ENCODE measurements at regions not wholly inside any gene's neighbourhood (a gene's known extent, or its start where the extent isn't known, plus 50 kb on each side); places are given as distances from the start of the nearest gene placed in this dataset.

- Histone ChIP-seq H4K20me1 (ENCODE audit: insufficient read depth, poor library complexity, severe bottlenecking) (no peaks in the 10 kb centered on the region), H3K4me1 (ENCODE audit: insufficient read depth) (peaks cover 18% of the 10 kb centered on the region), H3K9me3 (ENCODE audit: low read depth) (no peaks in the 10 kb centered on the region), H3K79me2 (no peaks in the 10 kb centered on the region), H3K36me3 (replicated peaks; ENCODE audit: insufficient read depth, low read depth) (no peaks in the 10 kb centered on the region), H2AFZ (no peak overlapping the region), H3K4me3 (no peak overlapping the region), H3K27ac (no peak overlapping the region), H3K9me2 (replicated peaks; ENCODE audit: insufficient read depth) (no peaks in the 10 kb centered on the region), H3K27me3 (no peaks in the 10 kb centered on the region), H3K4me2 (no peak overlapping the region)
- WGBS (ENCODE audit: low lambda C conversion rate, missing lambda C conversion rate) = 93% methylated on average over 5 of the region's 6 CpGs
- no peak for DNase-seq (ENCODE audit: low spot score)
- no peak for TF ChIP-seq EZH2phosphoT487 (IDR thresholded peaks at IDR 0.05; ENCODE audit: low read depth, severe bottlenecking, unreplicated experiment)
- TF ChIP-seq CTCF (IDR thresholded peaks at IDR 0.05; ENCODE audit: poor library complexity) = no peak
- TF ChIP-seq EZH2 (IDR thresholded peaks at IDR 0.05; ENCODE audit: borderline replicate concordance) = no peak
Measured at GRCh38 chr15:70198441-70199123, 100.9 kb upstream of the TLE3 start.

- H2AFZ ChIP-seq = no peak overlapping the region
- no peaks in the 10 kb centered on the region for H3K9me2 ChIP-seq (replicated peaks; ENCODE audit: insufficient read depth)
- no peaks in the 10 kb centered on the region for H3K36me3 ChIP-seq (replicated peaks; ENCODE audit: insufficient read depth, low read depth)
- H3K27ac ChIP-seq = no peak overlapping the region
- no peak for DNase-seq (ENCODE audit: low spot score)
- no peak for TF ChIP-seq CTCF (IDR thresholded peaks at IDR 0.05; ENCODE audit: poor library complexity)
- no peak for TF ChIP-seq EZH2 (IDR thresholded peaks at IDR 0.05; ENCODE audit: borderline replicate concordance)
- TF ChIP-seq EZH2phosphoT487 (IDR thresholded peaks at IDR 0.05; ENCODE audit: low read depth, severe bottlenecking, unreplicated experiment) = no peak
- H3K4me2 ChIP-seq = no peak overlapping the region
- H4K20me1 ChIP-seq (ENCODE audit: insufficient read depth, poor library complexity, severe bottlenecking) = no peaks in the 10 kb centered on the region
- H3K9me3 ChIP-seq (ENCODE audit: low read depth) = no peaks in the 10 kb centered on the region
- peaks cover 23% of the 10 kb centered on the region for H3K4me1 ChIP-seq (ENCODE audit: insufficient read depth)
- WGBS (ENCODE audit: low lambda C conversion rate, missing lambda C conversion rate) = 79% methylated on average over 9 of the region's 9 CpGs
- no peak overlapping the region for H3K4me3 ChIP-seq
- H3K27me3 ChIP-seq = no peaks in the 10 kb centered on the region
- no peaks in the 10 kb centered on the region for H3K79me2 ChIP-seq
Measured at GRCh38 chr15:70197945-70198361, 100.2 kb upstream of the TLE3 start.

- Histone ChIP-seq H3K79me2 (no peaks in the 10 kb centered on the region), H2AFZ (no peak overlapping the region), H3K27ac (peak overlapping the region; percentile 86), H3K27me3 (no peaks in the 10 kb centered on the region), H4K20me1 (ENCODE audit: insufficient read depth, poor library complexity, severe bottlenecking) (no peaks in the 10 kb centered on the region), H3K36me3 (replicated peaks; ENCODE audit: insufficient read depth, low read depth) (no peaks in the 10 kb centered on the region), H3K9me2 (replicated peaks; ENCODE audit: insufficient read depth) (no peaks in the 10 kb centered on the region), H3K4me1 (ENCODE audit: insufficient read depth) (peaks cover 27% of the 10 kb centered on the region), H3K9me3 (ENCODE audit: low read depth) (no peaks in the 10 kb centered on the region), H3K4me2 (no peak overlapping the region), H3K4me3 (no peak overlapping the region)
- DNase-seq (ENCODE audit: low spot score) = no peak
- TF ChIP-seq CTCF (IDR thresholded peaks at IDR 0.05; ENCODE audit: poor library complexity) = no peak
- no peak for TF ChIP-seq EZH2phosphoT487 (IDR thresholded peaks at IDR 0.05; ENCODE audit: low read depth, severe bottlenecking, unreplicated experiment)
- TF ChIP-seq EZH2 (IDR thresholded peaks at IDR 0.05; ENCODE audit: borderline replicate concordance) = no peak
- 92% methylated on average over 10 of the region's 10 CpGs for WGBS (ENCODE audit: low lambda C conversion rate, missing lambda C conversion rate)
Measured at GRCh38 chr15:70197318-70197944, 99.7 kb upstream of the TLE3 start.

All from hepatocyte (in vitro differentiated cells).